ENCODE measurements at regions not wholly inside any gene's neighbourhood (a gene's known extent, or its start where the extent isn't known, plus 50 kb on each side); places are given as distances from the start of the nearest gene placed in this dataset.

- no peak overlapping the region for H3K27ac ChIP-seq
- H3K4me1 ChIP-seq, result no peaks in the 10 kb centered on the region
- H3K36me3 ChIP-seq (ENCODE audit: low read depth, missing control alignments), result no peaks in the 10 kb centered on the region
- no peak for TF ChIP-seq CTCF (IDR thresholded peaks at IDR 0.05)
- TF ChIP-seq POLR2A (IDR thresholded peaks at IDR 0.05), result no peak
- no peak for DNase-seq
- H3K9me3 ChIP-seq, result no peaks in the 10 kb centered on the region
- no peak overlapping the region for H3K4me3 ChIP-seq
- intact Hi-C loops (cut with DNase I; ENCODE audit: low total_unique reads), result no loop called here
- no peaks in the 10 kb centered on the region for H3K27me3 ChIP-seq
These were observed 127.0 kb upstream of the CD96 start for GRCh38 chr3:111415018-111415417.

- no peaks in the 10 kb centered on the region for H3K36me3 ChIP-seq (ENCODE audit: low read depth, missing control alignments)
- WGBS, 2 donors, result 72 to 83% methylated on average over 1 of the region's 1 CpG
- no peaks in the 10 kb centered on the region for H3K9me3 ChIP-seq
- no peak overlapping the region for H3K27ac ChIP-seq
- H3K4me3 ChIP-seq, result no peak overlapping the region
- no peaks in the 10 kb centered on the region for H3K4me1 ChIP-seq
- no peak for DNase-seq
- intact Hi-C loops (cut with DNase I; ENCODE audit: low total_unique reads), result no loop called here
- H3K27me3 ChIP-seq, result no peaks in the 10 kb centered on the region
- TF ChIP-seq POLR2A (IDR thresholded peaks at IDR 0.05) (no peak), CTCF (IDR thresholded peaks at IDR 0.05) (no peak)
These were observed 123.6 kb upstream of the CD96 start for GRCh38 chr3:111418391-111418790.

- no peak overlapping the region for H3K4me3 ChIP-seq
- H3K27ac ChIP-seq, result no peak overlapping the region
- TF ChIP-seq CTCF (IDR thresholded peaks at IDR 0.05) (no peak), POLR2A (IDR thresholded peaks at IDR 0.05) (no peak)
- no peak for DNase-seq
- no peaks in the 10 kb centered on the region for H3K4me1 ChIP-seq
- H3K9me3 ChIP-seq, result no peaks in the 10 kb centered on the region
- intact Hi-C loops (cut with DNase I; ENCODE audit: low total_unique reads), result no loop called here
- no peaks in the 10 kb centered on the region for H3K27me3 ChIP-seq
- no peaks in the 10 kb centered on the region for H3K36me3 ChIP-seq (ENCODE audit: low read depth, missing control alignments)
These were observed 113.7 kb upstream of the CD96 start for GRCh38 chr3:111428301-111428700.

GRCh38 chr3:111434941-111435622 lies 106.9 kb upstream of the CD96 start:
- intact Hi-C loops (cut with DNase I; ENCODE audit: low total_unique reads), result no loop called here
- WGBS, 2 donors, result 86 to 90% methylated on average over 3 of the region's 3 CpGs
- Histone ChIP-seq H3K9me3 (no peaks in the 10 kb centered on the region), H3K36me3 (ENCODE audit: low read depth, missing control alignments) (no peaks in the 10 kb centered on the region), H3K27me3 (no peaks in the 10 kb centered on the region), H3K4me1 (no peaks in the 10 kb centered on the region), H3K27ac (no peak overlapping the region), H3K4me3 (no peak overlapping the region)
- TF ChIP-seq CTCF (IDR thresholded peaks at IDR 0.05) (no peak), POLR2A (IDR thresholded peaks at IDR 0.05) (no peak)
- DNase-seq, result no peak

GRCh38 chr3:111438283-111438682 lies 103.7 kb upstream of the CD96 start:
- Histone ChIP-seq H3K36me3 (ENCODE audit: low read depth, missing control alignments) (no peaks in the 10 kb centered on the region), H3K9me3 (no peaks in the 10 kb centered on the region), H3K4me1 (no peaks in the 10 kb centered on the region), H3K4me3 (no peak overlapping the region), H3K27ac (no peak overlapping the region), H3K27me3 (no peaks in the 10 kb centered on the region)
- no peak for TF ChIP-seq POLR2A (IDR thresholded peaks at IDR 0.05)
- no peak for TF ChIP-seq CTCF (IDR thresholded peaks at IDR 0.05)
- 88 to 90% methylated on average over 3 of the region's 3 CpGs for WGBS, 2 donors
- DNase-seq, result no peak
- intact Hi-C loops (cut with DNase I; ENCODE audit: low total_unique reads), result no loop called here

All from testis (tissue), 2 donors.